Astrocyte of the cerebellum (primary cell): ENCODE measurements at regions not wholly inside any gene's neighbourhood (a gene's known extent, or its start where the extent isn't known, plus 50 kb on each side); places are given as distances from the start of the nearest gene placed in this dataset.

Source experiments
- DNase-seq: peaks from one replicate; pipeline ENCODE4 v3.0.0-alpha.2; 2011; ENCODE audit warnings: low read depth
- H3K4me3 ChIP-seq: 2 replicates; pipeline ENCODE4 v1.5.1; 2011; ENCODE audit warnings: mild to moderate bottlenecking, low read depth, low read length, moderate library complexity
- CTCF ChIP-seq: IDR thresholded peaks from 2 replicates; pipeline ENCODE4 v1.5.1; 2012; ENCODE audit warnings: low read length, low read depth, moderate library complexity, mild to moderate bottlenecking; ENCODE audit errors: missing control alignments
- in situ Hi-C: cut with HindIII; loops from 2 replicates; pipeline ENCODE4 v1.10.0; 2017; ENCODE audit warnings: low sequenced_read_pairs

DNA sequence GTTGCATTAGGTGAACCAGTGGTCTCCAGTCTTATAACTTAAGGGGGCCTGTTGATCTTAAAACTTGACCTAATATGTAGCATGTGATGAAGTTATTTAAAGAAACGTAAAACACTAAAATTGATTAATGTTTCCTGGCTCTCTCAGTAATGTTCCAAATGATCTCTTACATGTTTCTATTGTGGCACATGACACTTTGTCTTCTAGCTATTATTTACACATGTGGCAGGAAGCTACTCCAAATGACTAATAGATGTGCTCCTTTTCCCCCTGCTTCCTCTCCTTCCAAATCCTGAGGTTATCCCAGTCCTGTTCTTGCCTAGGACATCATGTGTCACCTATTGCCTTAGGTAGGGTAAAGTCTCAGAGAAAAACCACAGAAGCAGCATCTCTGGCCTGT is 89.4 kb downstream of the FAS start:
- TF ChIP-seq CTCF, result no peak
- no peak for DNase-seq
- in situ Hi-C loops, result no loop called here
- H3K4me3 ChIP-seq, result no peak overlapping the region

GRCh38 chr10:89078724-89079672 is 88.4 kb downstream of the FAS start:
- no peak for TF ChIP-seq CTCF
- no peak for DNase-seq
- in situ Hi-C loops, result no loop called here
- H3K4me3 ChIP-seq, result no peak overlapping the region

- no peak for TF ChIP-seq CTCF
- H3K4me3 ChIP-seq, result no peak overlapping the region
- in situ Hi-C loops, result no loop called here
- DNase-seq, result no peak
These were observed 85.5 kb downstream of the FAS start for GRCh38 chr10:89076120-89076519.

GRCh38 chr10:89075631-89076030 is 85.0 kb downstream of the FAS start:
- TF ChIP-seq CTCF, result no peak
- H3K4me3 ChIP-seq, result no peak overlapping the region
- in situ Hi-C loops, result no loop called here
- no peak for DNase-seq

- in situ Hi-C loops, result no loop called here
- H3K4me3 ChIP-seq, result no peak overlapping the region
- DNase-seq, result peak; percentile 73
- no peak for TF ChIP-seq CTCF
These were observed 83.5 kb downstream of the FAS start for GRCh38 chr10:89074120-89074519.

DNA sequence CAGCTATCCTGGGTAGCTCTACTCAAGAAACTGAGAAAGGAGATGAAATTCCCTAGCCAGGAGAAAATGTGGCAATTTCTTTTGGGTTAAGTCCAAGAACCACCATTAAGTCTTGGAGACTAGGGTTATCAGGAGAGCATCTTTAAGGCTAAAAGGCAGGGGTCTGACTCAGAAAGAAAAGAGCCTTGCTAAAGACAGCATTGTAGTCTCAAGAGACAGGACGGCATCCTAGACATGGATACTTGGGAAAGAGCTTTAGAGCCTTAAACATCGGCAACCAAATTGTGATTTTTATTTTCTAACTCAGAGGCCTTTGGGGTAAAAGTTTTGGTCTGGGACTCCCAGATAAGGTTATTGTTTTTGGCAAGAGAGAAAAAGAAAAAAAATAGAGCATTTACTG is 83.1 kb downstream of the FAS start:
- in situ Hi-C loops, result no loop called here
- DNase-seq, result no peak
- no peak overlapping the region for H3K4me3 ChIP-seq
- no peak for TF ChIP-seq CTCF

- no peak overlapping the region for H3K4me3 ChIP-seq
- DNase-seq, result no peak
- TF ChIP-seq CTCF, result no peak
- in situ Hi-C loops, result no loop called here
These were observed 79.0 kb downstream of the FAS start for GRCh38 chr10:89069589-89069988.
